NT2/D1 (cell line): ENCODE measurements at regions not wholly inside any gene's neighbourhood (a gene's known extent, or its start where the extent isn't known, plus 50 kb on each side); places are given as distances from the start of the nearest gene placed in this dataset.

Experiments
- DNase-seq: peaks from one replicate; pipeline ENCODE4 v3.0.0-alpha.2; 2011; ENCODE audit warnings: low read depth, low spot score
- H3K27me3 ChIP-seq: 2 replicates; pipeline ENCODE4 v1.6.0; 2011; ENCODE audit warnings: mild to moderate bottlenecking; ENCODE audit not compliant: insufficient read length, insufficient read depth
- H3K36me3 ChIP-seq: 2 replicates; pipeline ENCODE4 v1.6.1; 2011; ENCODE audit warnings: mild to moderate bottlenecking, low read length, mixed read lengths; ENCODE audit not compliant: insufficient read depth, insufficient read length
- H3K4me1 ChIP-seq: 2 replicates; pipeline ENCODE4 v1.5.1; 2011; ENCODE audit not compliant: insufficient read depth, insufficient read length
- H3K4me3 ChIP-seq: 2 replicates; pipeline ENCODE4 v1.5.1; 2011; ENCODE audit warnings: low read depth; ENCODE audit not compliant: insufficient read length
- H3K9ac ChIP-seq: 2 replicates; pipeline ENCODE4 v1.6.0; 2011; ENCODE audit warnings: low read depth; ENCODE audit not compliant: insufficient read length
- H3K9me3 ChIP-seq: 2 replicates; pipeline ENCODE4 v1.5.1; 2011; ENCODE audit warnings: mild to moderate bottlenecking, low read length; ENCODE audit not compliant: insufficient read depth
- SUZ12 ChIP-seq: IDR thresholded peaks from 2 replicates; pipeline ENCODE4 v1.6.1; 2011; ENCODE audit not compliant: insufficient read length, insufficient read depth; ENCODE audit errors: extremely low read depth
- YY1 ChIP-seq: IDR thresholded peaks from 2 replicates; pipeline ENCODE4 v1.6.1; 2011; ENCODE audit not compliant: insufficient read length, insufficient read depth
- ZNF274 ChIP-seq: IDR thresholded peaks from 2 replicates; pipeline ENCODE4 v1.6.1; 2011; ENCODE audit warnings: mild to moderate bottlenecking, low read depth, low read length

- H3K9me3 ChIP-seq: no peaks in the 10 kb centered on the region
- no peak overlapping the region for H3K9ac ChIP-seq
- H3K4me1 ChIP-seq: no peaks in the 10 kb centered on the region
- H3K4me3 ChIP-seq: no peak overlapping the region
- no peak for DNase-seq
- no peaks in the 10 kb centered on the region for H3K36me3 ChIP-seq
- H3K27me3 ChIP-seq: peaks cover 99% of the 10 kb centered on the region
- TF ChIP-seq SUZ12 (no peak), ZNF274 (no peak), YY1 (no peak)
Observed at GRCh38 chr20:61045876-61046585, 206.0 kb upstream of the CDH4 start.

- peaks cover 98% of the 10 kb centered on the region for H3K27me3 ChIP-seq
- H3K36me3 ChIP-seq: no peaks in the 10 kb centered on the region
- no peak overlapping the region for H3K9ac ChIP-seq
- no peaks in the 10 kb centered on the region for H3K9me3 ChIP-seq
- H3K4me1 ChIP-seq: no peaks in the 10 kb centered on the region
- TF ChIP-seq YY1: no peak
- DNase-seq: no peak
- no peak overlapping the region for H3K4me3 ChIP-seq
Observed at GRCh38 chr20:61046721-61047351, 205.2 kb upstream of the CDH4 start.

- Histone ChIP-seq H3K9ac (no peak overlapping the region), H3K9me3 (no peaks in the 10 kb centered on the region), H3K27me3 (peaks cover 98% of the 10 kb centered on the region), H3K36me3 (no peaks in the 10 kb centered on the region), H3K4me3 (no peak overlapping the region), H3K4me1 (peaks cover 2% of the 10 kb centered on the region)
- DNase-seq: no peak
- TF ChIP-seq YY1 (no peak), ZNF274 (no peak), SUZ12 (no peak)
Observed at GRCh38 chr20:61047515-61047914, 204.5 kb upstream of the CDH4 start.

GRCh38 chr20:61048302-61048701, 203.8 kb upstream of the CDH4 start:
- peaks cover 98% of the 10 kb centered on the region for H3K27me3 ChIP-seq
- H3K9ac ChIP-seq: no peak overlapping the region

GRCh38 chr20:61049684-61050083, 202.4 kb upstream of the CDH4 start:
- no peaks in the 10 kb centered on the region for H3K36me3 ChIP-seq
- TF ChIP-seq ZNF274 (no peak), SUZ12 (no peak)
- no peak overlapping the region for H3K9ac ChIP-seq
- no peaks in the 10 kb centered on the region for H3K9me3 ChIP-seq
- H3K27me3 ChIP-seq: peaks cover 98% of the 10 kb centered on the region
- no peak overlapping the region for H3K4me3 ChIP-seq
- H3K4me1 ChIP-seq: peaks cover 2% of the 10 kb centered on the region
- DNase-seq: no peak

More at GRCh38 chr20:61048302-61048701, 203.8 kb upstream of the CDH4 start:
- TF ChIP-seq SUZ12: no peak
- no peak for TF ChIP-seq YY1
- TF ChIP-seq ZNF274: no peak
- Histone ChIP-seq H3K36me3 (no peaks in the 10 kb centered on the region), H3K4me3 (no peak overlapping the region), H3K4me1 (peaks cover 2% of the 10 kb centered on the region), H3K9me3 (no peaks in the 10 kb centered on the region)
- DNase-seq: no peak

GRCh38 chr20:61050336-61050890, 201.6 kb upstream of the CDH4 start:
- Histone ChIP-seq H3K27me3 (peaks cover 98% of the 10 kb centered on the region), H3K9me3 (no peaks in the 10 kb centered on the region), H3K4me3 (no peak overlapping the region), H3K36me3 (no peaks in the 10 kb centered on the region), H3K9ac (no peak overlapping the region), H3K4me1 (peaks cover 2% of the 10 kb centered on the region)
- no peak for DNase-seq
- TF ChIP-seq YY1: no peak
- TF ChIP-seq ZNF274: no peak
- no peak for TF ChIP-seq SUZ12

GRCh38 chr20:61052195-61052750, 199.8 kb upstream of the CDH4 start:
- DNase-seq: no peak
- Histone ChIP-seq H3K36me3 (no peaks in the 10 kb centered on the region), H3K9ac (no peak overlapping the region), H3K4me1 (peaks cover 4% of the 10 kb centered on the region), H3K9me3 (no peaks in the 10 kb centered on the region), H3K4me3 (no peak overlapping the region), H3K27me3 (peaks cover 98% of the 10 kb centered on the region)
- TF ChIP-seq YY1 (no peak), ZNF274 (no peak), SUZ12 (no peak)
